Gastrocnemius medialis (tissue), 4 donors: ENCODE measurements at regions not wholly inside any gene's neighbourhood (a gene's known extent, or its start where the extent isn't known, plus 50 kb on each side); places are given as distances from the start of the nearest gene placed in this dataset.
"Not testable (repeated sequence)": the region's sequence is repeated elsewhere in the genome, so short reads cannot be mapped to it uniquely, and the experiment has no call there.

Source experiments
- ATAC-seq, 2 donors: fragments of 150-250 bp; one replicate each; pipeline ENCODE4 v1.9.1; 2016
- DNase-seq, 2 donors: peaks; one replicate each; pipeline ENCODE4 v3.0.0-alpha.2; 2019
- H3K27ac ChIP-seq, 4 donors: fragments of 200-600 bp; sonication (generic); 1 replicate in 1 of 4; 2 replicates in 3 of 4; pipeline ENCODE4 v1.5.1; 2016 to 2018; ENCODE audit warnings: mild to moderate bottlenecking in 2 of 4, moderate library complexity in 1 of 4
- H3K27me3 ChIP-seq, 3 donors: fragments of 200-600 bp; sonication (generic) in 2 of 3; 1 replicate in 1 of 3; 2 replicates in 2 of 3; pipeline versions ENCODE4 v1.5.1 to v1.6.0; 2016 to 2019; ENCODE audit warnings: mild to moderate bottlenecking in 1 of 3, moderate library complexity in 1 of 3
- H3K36me3 ChIP-seq, 2 donors: fragments of 200-600 bp; sonication (generic) in 1 of 2; one replicate each; pipeline ENCODE4 v1.5.1; 2017 to 2018
- H3K4me1 ChIP-seq, 2 donors: fragments of 200-600 bp; sonication (generic) in 1 of 2; one replicate each; pipeline ENCODE4 v1.5.1; 2016 to 2017; ENCODE audit warnings: mild to moderate bottlenecking in 2 of 2
- H3K4me3 ChIP-seq, 4 donors: fragments of 200-600 bp; sonication (generic) in 3 of 4; 1 replicate in 1 of 4; 2 replicates in 3 of 4; pipeline ENCODE4 v1.5.1; 2016 to 2019; ENCODE audit warnings: mild to moderate bottlenecking in 2 of 4
- H3K9me3 ChIP-seq, 3 donors: fragments of 200-600 bp; sonication (generic) in 2 of 3; 1 replicate in 1 of 3; 2 replicates in 2 of 3; pipeline ENCODE4 v1.5.1; 2016 to 2019
- POLR2A ChIP-seq, 2 donors: fragments of 450-650 bp; IDR thresholded peaks; one replicate each; pipeline ENCODE4 v1.6.1; 2017; ENCODE audit warnings: antibody characterized with exemption in 2 of 2, mild to moderate bottlenecking in 2 of 2, moderate library complexity in 2 of 2
- in situ Hi-C, 4 donors: fragments of 200-750 bp; cut with MboI; loops; one replicate each; pipeline versions ENCODE4 v1.15.0 to v1.8.0; 2017; ENCODE audit warnings: low sequenced_read_pairs in 4 of 4
- intact Hi-C: fragments of 100-400 bp; cut with DNase I; formaldehyde crosslinking; loops from one replicate; pipeline ENCODE4 v1.15.1; 2023; ENCODE audit warnings: low total_unique reads
- TF ChIP-seq, protein P1 (sequence below), 5 experiments: fragments of 450-650 bp in 3 of 5; fragments of 200-600 bp in 2 of 5; sonication (generic) in 2 of 5; IDR thresholded peaks in 4 of 5; conservative IDR thresholded peaks in 1 of 5; 1 replicate in 4 of 5; 2 replicates in 1 of 5; pipeline ENCODE4 v1.5.1; 2016 to 2019; ENCODE audit warnings: antibody characterized with exemption in 5 of 5, mild to moderate bottlenecking in 3 of 5, moderate library complexity in 3 of 5

DNA sequence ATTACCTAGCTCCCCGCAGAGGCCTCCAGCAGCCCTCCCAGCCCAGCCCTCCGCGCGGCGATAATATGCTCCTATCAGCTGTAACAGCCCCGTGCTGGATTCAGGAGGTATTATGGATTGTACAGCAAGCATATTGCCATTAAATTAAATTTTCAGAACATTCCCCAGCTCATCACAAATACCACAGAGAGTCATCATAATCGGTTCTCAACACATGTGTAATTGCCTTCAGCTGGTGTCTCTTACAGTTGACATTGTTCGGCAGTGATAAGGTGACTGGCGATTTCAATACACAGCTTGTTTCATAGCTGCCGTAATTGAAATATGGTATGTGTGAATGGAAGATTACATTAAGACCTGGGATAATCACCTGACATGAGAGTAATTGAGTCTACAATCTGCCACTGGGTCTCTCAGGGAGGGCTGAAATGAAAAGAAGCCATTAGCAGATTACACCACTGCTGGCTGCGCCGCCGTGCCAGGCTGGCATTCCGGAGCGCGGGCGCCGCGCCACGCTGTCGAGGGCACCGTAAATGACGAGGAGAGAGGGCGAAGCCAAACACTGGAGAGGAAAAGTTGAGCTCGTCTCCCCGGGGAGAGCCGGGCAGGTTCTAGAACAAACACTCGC is 549.4 kb upstream of the SALL3 start:
- TF ChIP-seq, protein P1, sequence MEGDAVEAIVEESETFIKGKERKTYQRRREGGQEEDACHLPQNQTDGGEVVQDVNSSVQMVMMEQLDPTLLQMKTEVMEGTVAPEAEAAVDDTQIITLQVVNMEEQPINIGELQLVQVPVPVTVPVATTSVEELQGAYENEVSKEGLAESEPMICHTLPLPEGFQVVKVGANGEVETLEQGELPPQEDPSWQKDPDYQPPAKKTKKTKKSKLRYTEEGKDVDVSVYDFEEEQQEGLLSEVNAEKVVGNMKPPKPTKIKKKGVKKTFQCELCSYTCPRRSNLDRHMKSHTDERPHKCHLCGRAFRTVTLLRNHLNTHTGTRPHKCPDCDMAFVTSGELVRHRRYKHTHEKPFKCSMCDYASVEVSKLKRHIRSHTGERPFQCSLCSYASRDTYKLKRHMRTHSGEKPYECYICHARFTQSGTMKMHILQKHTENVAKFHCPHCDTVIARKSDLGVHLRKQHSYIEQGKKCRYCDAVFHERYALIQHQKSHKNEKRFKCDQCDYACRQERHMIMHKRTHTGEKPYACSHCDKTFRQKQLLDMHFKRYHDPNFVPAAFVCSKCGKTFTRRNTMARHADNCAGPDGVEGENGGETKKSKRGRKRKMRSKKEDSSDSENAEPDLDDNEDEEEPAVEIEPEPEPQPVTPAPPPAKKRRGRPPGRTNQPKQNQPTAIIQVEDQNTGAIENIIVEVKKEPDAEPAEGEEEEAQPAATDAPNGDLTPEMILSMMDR (IDR thresholded peaks at IDR 0.05 in 4 of 5, conservative IDR thresholded peaks at IDR 0.05 in 1 of 5), result no peak
- TF ChIP-seq POLR2A (IDR thresholded peaks at IDR 0.05), result no peak
- H3K36me3 ChIP-seq, result no peaks in the 10 kb centered on the region
- no peaks in the 10 kb centered on the region for H3K27me3 ChIP-seq
- DNase-seq (no peak), ATAC-seq (no peak)
- intact Hi-C loops (no loop called here), in situ Hi-C loops (no loop called here)
- H3K9me3 ChIP-seq, result no peaks in the 10 kb centered on the region
- H3K27ac ChIP-seq, result no peak overlapping the region
- H3K4me3 ChIP-seq, result no peak overlapping the region
- no peaks in the 10 kb centered on the region for H3K4me1 ChIP-seq

- Histone ChIP-seq H3K27ac (no peak overlapping the region), H3K27me3 (no peaks in the 10 kb centered on the region), H3K4me3 (no peak overlapping the region), H3K36me3 (no peaks in the 10 kb centered on the region), H3K4me1 (no peaks in the 10 kb centered on the region), H3K9me3 (no peaks in the 10 kb centered on the region)
- ATAC-seq, result no peak
- intact Hi-C loops (no loop called here), in situ Hi-C loops (no loop called here)
- TF ChIP-seq POLR2A (IDR thresholded peaks at IDR 0.05), result no peak
- TF ChIP-seq, protein P1 (IDR thresholded peaks at IDR 0.05 in 4 of 5, conservative IDR thresholded peaks at IDR 0.05 in 1 of 5), result no peak
- DNase-seq, result no peak
Measured at GRCh38 chr18:78431606-78432005, 548.0 kb upstream of the SALL3 start.

GRCh38 chr18:78433562-78433961 is 546.1 kb upstream of the SALL3 start:
- Histone ChIP-seq H3K4me1 (no peaks in the 10 kb centered on the region), H3K4me3 (no peak overlapping the region), H3K27ac (no peak overlapping the region), H3K9me3 (no peaks in the 10 kb centered on the region), H3K36me3 (no peaks in the 10 kb centered on the region), H3K27me3 (no peaks in the 10 kb centered on the region)
- in situ Hi-C loops, result no loop called here
- ATAC-seq (no peak), DNase-seq (no peak)
- intact Hi-C loops, result no loop called here
- no peak for TF ChIP-seq POLR2A (IDR thresholded peaks at IDR 0.05)
- TF ChIP-seq, protein P1 (IDR thresholded peaks at IDR 0.05 in 4 of 5, conservative IDR thresholded peaks at IDR 0.05 in 1 of 5), result no peak

GRCh38 chr18:78436110-78436509 is 543.5 kb upstream of the SALL3 start:
- Histone ChIP-seq H3K9me3 (no peaks in the 10 kb centered on the region), H3K4me1 (no peaks in the 10 kb centered on the region), H3K4me3 (no peak overlapping the region), H3K27ac (no peak overlapping the region), H3K27me3 (no peaks in the 10 kb centered on the region), H3K36me3 (no peaks in the 10 kb centered on the region)
- DNase-seq (no peak), ATAC-seq (no peak)
- intact Hi-C loops, result no loop called here
- in situ Hi-C loops, result no loop called here
- no peak for TF ChIP-seq POLR2A (IDR thresholded peaks at IDR 0.05)
- TF ChIP-seq, protein P1 (IDR thresholded peaks at IDR 0.05 in 4 of 5, conservative IDR thresholded peaks at IDR 0.05 in 1 of 5), result no peak

- H3K27ac ChIP-seq, H3K36me3 ChIP-seq, H3K4me3 ChIP-seq, DNase-seq, ATAC-seq, H3K9me3 ChIP-seq, H3K27me3 ChIP-seq, in situ Hi-C loops, H3K4me1 ChIP-seq, intact Hi-C loops: not testable (repeated sequence)
Measured at GRCh38 chr18:78438235-78438634, 541.4 kb upstream of the SALL3 start.
